ENCODE measurements at regions not wholly inside any gene's neighbourhood (a gene's known extent, or its start where the extent isn't known, plus 50 kb on each side); places are given as distances from the start of the nearest gene placed in this dataset.

- DNase-seq (ENCODE audit: low spot score) = peak; percentile 27
Observed at GRCh38 chr13:47334173-47334572, 437.3 kb upstream of the HTR2A start.

GRCh38 chr13:47332149-47332548, 435.3 kb upstream of the HTR2A start:
- no peak for DNase-seq (ENCODE audit: low spot score)

- DNase-seq (ENCODE audit: low spot score) = no peak
Observed at GRCh38 chr13:47330031-47330430, 433.2 kb upstream of the HTR2A start.

GRCh38 chr13:47327861-47328260, 431.0 kb upstream of the HTR2A start:
- DNase-seq (ENCODE audit: low spot score) = no peak

- DNase-seq (ENCODE audit: low spot score) = no peak
Observed at GRCh38 chr13:47326061-47326460, 429.2 kb upstream of the HTR2A start.

GRCh38 chr13:47317356-47317755, 420.5 kb upstream of the HTR2A start:
- no peak for DNase-seq (ENCODE audit: low spot score)

- DNase-seq (ENCODE audit: low spot score) = no peak
Observed at GRCh38 chr13:47310401-47310800, 413.5 kb upstream of the HTR2A start.

- no peak for DNase-seq (ENCODE audit: low spot score)
Observed at GRCh38 chr13:47306991-47307390, 410.1 kb upstream of the HTR2A start.

- DNase-seq (ENCODE audit: low spot score) = no peak
Observed at GRCh38 chr13:47303626-47304025, 406.8 kb upstream of the HTR2A start.

GRCh38 chr13:47299304-47299703, 402.5 kb upstream of the HTR2A start:
- DNase-seq (ENCODE audit: low spot score) = no peak

GRCh38 chr13:47298506-47298905, 401.7 kb upstream of the HTR2A start:
- no peak for DNase-seq (ENCODE audit: low spot score)

GRCh38 chr13:47294691-47295090, 397.8 kb upstream of the HTR2A start:
- DNase-seq (ENCODE audit: low spot score) = no peak

- no peak for DNase-seq (ENCODE audit: low spot score)
Observed at GRCh38 chr13:47291107-47291656, 394.3 kb upstream of the HTR2A start.

GRCh38 chr13:47289567-47289966, 392.7 kb upstream of the HTR2A start:
- DNase-seq (ENCODE audit: low spot score) = no peak

GRCh38 chr13:47288546-47288945, 391.7 kb upstream of the HTR2A start:
- no peak for DNase-seq (ENCODE audit: low spot score)

GRCh38 chr13:47287291-47287751, 390.5 kb upstream of the HTR2A start:
- DNase-seq (ENCODE audit: low spot score) = no peak

GRCh38 chr13:47281991-47282390, 385.1 kb upstream of the HTR2A start:
- no peak for DNase-seq (ENCODE audit: low spot score)

GRCh38 chr13:47279920-47280319, 383.1 kb upstream of the HTR2A start:
- no peak for DNase-seq (ENCODE audit: low spot score)

- no peak for DNase-seq (ENCODE audit: low spot score)
Observed at GRCh38 chr13:47277774-47278173, 380.9 kb upstream of the HTR2A start.

- DNase-seq (ENCODE audit: low spot score) = no peak
Observed at GRCh38 chr13:47268270-47268669, 371.4 kb upstream of the HTR2A start.

- DNase-seq (ENCODE audit: low spot score) = no peak
Observed at GRCh38 chr13:47258384-47258783, 361.5 kb upstream of the HTR2A start.

GRCh38 chr13:47256618-47257017, 359.8 kb upstream of the HTR2A start:
- DNase-seq (ENCODE audit: low spot score) = peak; percentile 36

GRCh38 chr13:47252627-47253026, 355.8 kb upstream of the HTR2A start:
- peak; percentile 8 for DNase-seq (ENCODE audit: low spot score)

GRCh38 chr13:47251771-47252170, 354.9 kb upstream of the HTR2A start:
- DNase-seq (ENCODE audit: low spot score) = no peak

- DNase-seq (ENCODE audit: low spot score) = no peak
Observed at GRCh38 chr13:47250146-47250545, 353.3 kb upstream of the HTR2A start.
